WTC11 (cell line): ENCODE measurements at regions not wholly inside any gene's neighbourhood (a gene's known extent, or its start where the extent isn't known, plus 50 kb on each side); places are given as distances from the start of the nearest gene placed in this dataset.

Experiments
- ATAC-seq: fragments of 200-7000 bp; cut with Tn5 transposase; 2 replicates; pipeline ENCODE4 v1.10.0; 2021; ENCODE audit warnings: mild to moderate bottlenecking, moderate library complexity
- CTCF ChIA-PET: fragments of 300-600 bp; sonication (Branson Sonifier 250); formaldehyde crosslinking; loops from one replicate; lab custom pipeline; 2021; ENCODE audit warnings: antibody characterized with exemption; lab: Charles Lee
- POLR2A ChIA-PET: fragments of 350-600 bp; sonication (Branson Sonifier 250); formaldehyde crosslinking; loops from one replicate; lab custom pipeline; 2021; ENCODE audit warnings: antibody characterized with exemption; lab: Charles Lee
- DNase-seq: peaks from one replicate; pipeline ENCODE4 v3.0.0; 2021; ENCODE audit warnings: low spot score
- H3K27ac Mint-ChIP-seq: 2 replicates; pipeline ENCODE4 v1.8.0; 2021; ENCODE audit warnings: mixed read lengths
- H3K27me3 Mint-ChIP-seq: 2 replicates; pipeline ENCODE4 v1.8.0; 2021; ENCODE audit warnings: low read depth, mild to moderate bottlenecking, moderate library complexity, mixed read lengths
- H3K36me3 Mint-ChIP-seq: 2 replicates; pipeline ENCODE4 v1.8.0; 2021; ENCODE audit warnings: mixed read lengths
- H3K4me1 Mint-ChIP-seq: 2 replicates; pipeline ENCODE4 v1.8.0; 2022; ENCODE audit warnings: mixed read lengths
- H3K4me3 Mint-ChIP-seq: 2 replicates; pipeline ENCODE4 v1.8.0; 2021; ENCODE audit warnings: mild to moderate bottlenecking, moderate library complexity, mixed read lengths
- H3K9me3 Mint-ChIP-seq: 2 replicates; pipeline ENCODE4 v1.8.0; 2021; ENCODE audit warnings: mixed read lengths
- CBFB ChIP-seq: sonication (generic); formaldehyde crosslinking; IDR thresholded peaks from 2 replicates; pipeline ENCODE4 v1.8.1; 2022; ENCODE audit warnings: mild to moderate bottlenecking, low read depth, missing genetic modification reagents
- ETV6 ChIP-seq: sonication (generic); formaldehyde crosslinking; IDR thresholded peaks from 2 replicates; pipeline ENCODE4 v1.8.1; 2022; ENCODE audit warnings: mild to moderate bottlenecking, missing genetic modification reagents
- FOXJ3 ChIP-seq: sonication (generic); formaldehyde crosslinking; IDR thresholded peaks from 2 replicates; pipeline ENCODE4 v1.9.0; 2021; ENCODE audit warnings: missing genetic modification reagents, mild to moderate bottlenecking, borderline replicate concordance
- HMGA2 ChIP-seq: fragments of 250-450 bp; sonication (Bioruptor Pico); IDR thresholded peaks from 2 replicates; pipeline ENCODE4 v1.4.0; 2021; ENCODE audit warnings: mild to moderate bottlenecking, moderate library complexity
- KAT7 ChIP-seq: sonication (generic); formaldehyde crosslinking; IDR thresholded peaks from 2 replicates; pipeline ENCODE4 v1.8.1; 2023; ENCODE audit warnings: missing genetic modification reagents, mild to moderate bottlenecking, borderline replicate concordance
- RORB ChIP-seq: fragments of 250-450 bp; sonication (Bioruptor Pico); IDR thresholded peaks from 2 replicates; pipeline ENCODE4 v1.9.0; 2021; ENCODE audit warnings: mild to moderate bottlenecking
- SOX15 ChIP-seq: fragments of 250-450 bp; sonication (Bioruptor Pico); IDR thresholded peaks from 2 replicates; pipeline ENCODE4 v1.9.0; 2021; ENCODE audit warnings: mild to moderate bottlenecking
- ZBTB21 ChIP-seq: sonication (generic); formaldehyde crosslinking; IDR thresholded peaks from 2 replicates; pipeline ENCODE4 v1.8.1; 2023; ENCODE audit warnings: mild to moderate bottlenecking, missing genetic modification reagents, borderline replicate concordance
- ZMAT4 ChIP-seq: fragments of 250-450 bp; sonication (Bioruptor Pico); IDR thresholded peaks from 2 replicates; pipeline ENCODE4 v1.9.0; 2021; ENCODE audit warnings: mild to moderate bottlenecking
- ZNF219 ChIP-seq: sonication (generic); formaldehyde crosslinking; IDR thresholded peaks from 2 replicates; pipeline ENCODE4 v1.8.0; 2023; ENCODE audit warnings: missing genetic modification reagents, mild to moderate bottlenecking, borderline replicate concordance
- ZNF232 ChIP-seq: sonication (generic); formaldehyde crosslinking; IDR thresholded peaks from 2 replicates; pipeline ENCODE4 v1.8.0; 2022; ENCODE audit warnings: mild to moderate bottlenecking, missing genetic modification reagents
- ZNF396 ChIP-seq: fragments of 250-450 bp; sonication (Bioruptor Pico); IDR thresholded peaks from 2 replicates; pipeline ENCODE4 v1.8.0; 2021; ENCODE audit warnings: mild to moderate bottlenecking, moderate library complexity, borderline replicate concordance
- ZNF512 ChIP-seq: sonication (generic); formaldehyde crosslinking; IDR thresholded peaks from 2 replicates; pipeline ENCODE4 v1.8.1; 2022; ENCODE audit warnings: missing genetic modification reagents, borderline replicate concordance
- TF ChIP-seq, protein P1 (sequence below): fragments of 200-600 bp; IDR thresholded peaks from 2 replicates; pipeline ENCODE4 v1.8.0; 2022; ENCODE audit warnings: antibody characterized with exemption
- TF ChIP-seq, protein P2 (sequence below): sonication (generic); formaldehyde crosslinking; IDR thresholded peaks from 2 replicates; pipeline ENCODE4 v1.8.1; 2022; ENCODE audit warnings: low read depth, mild to moderate bottlenecking, moderate library complexity, missing genetic modification reagents, borderline replicate concordance
- TF ChIP-seq, protein P3 (sequence below): sonication (generic); formaldehyde crosslinking; IDR thresholded peaks from 2 replicates; pipeline ENCODE4 v1.8.1; 2022; ENCODE audit warnings: mild to moderate bottlenecking, missing genetic modification reagents, moderate library complexity, borderline replicate concordance
- TF ChIP-seq, protein P4 (sequence below): sonication (generic); formaldehyde crosslinking; IDR thresholded peaks from 2 replicates; pipeline ENCODE4 v1.8.1; 2023; ENCODE audit warnings: mild to moderate bottlenecking, missing genetic modification reagents, borderline replicate concordance

GRCh38 chr13:70964124-70964523 is 855.9 kb upstream of the KLHL1 start:
- ChIA-PET POLR2A (no interaction called here), CTCF (interaction anchor here (1.0 kb wide), 1 partner anchor 10 kb away, joined by 3 read pairs; no protein-coding TSS in a partner anchor)
- TF ChIP-seq, protein P1, sequence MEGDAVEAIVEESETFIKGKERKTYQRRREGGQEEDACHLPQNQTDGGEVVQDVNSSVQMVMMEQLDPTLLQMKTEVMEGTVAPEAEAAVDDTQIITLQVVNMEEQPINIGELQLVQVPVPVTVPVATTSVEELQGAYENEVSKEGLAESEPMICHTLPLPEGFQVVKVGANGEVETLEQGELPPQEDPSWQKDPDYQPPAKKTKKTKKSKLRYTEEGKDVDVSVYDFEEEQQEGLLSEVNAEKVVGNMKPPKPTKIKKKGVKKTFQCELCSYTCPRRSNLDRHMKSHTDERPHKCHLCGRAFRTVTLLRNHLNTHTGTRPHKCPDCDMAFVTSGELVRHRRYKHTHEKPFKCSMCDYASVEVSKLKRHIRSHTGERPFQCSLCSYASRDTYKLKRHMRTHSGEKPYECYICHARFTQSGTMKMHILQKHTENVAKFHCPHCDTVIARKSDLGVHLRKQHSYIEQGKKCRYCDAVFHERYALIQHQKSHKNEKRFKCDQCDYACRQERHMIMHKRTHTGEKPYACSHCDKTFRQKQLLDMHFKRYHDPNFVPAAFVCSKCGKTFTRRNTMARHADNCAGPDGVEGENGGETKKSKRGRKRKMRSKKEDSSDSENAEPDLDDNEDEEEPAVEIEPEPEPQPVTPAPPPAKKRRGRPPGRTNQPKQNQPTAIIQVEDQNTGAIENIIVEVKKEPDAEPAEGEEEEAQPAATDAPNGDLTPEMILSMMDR = 0 out of 2 replicates have a peak, but pooled peaks have one; percentile 15
- no peak for TF ChIP-seq CBFB (CRISPR knock-in tag)

GRCh38 chr13:70960841-70961443 is 852.7 kb upstream of the KLHL1 start:
- Mint-ChIP-seq H3K9me3 (no peaks in the 10 kb centered on the region), H3K36me3 (no peaks in the 10 kb centered on the region), H3K27ac (no peak overlapping the region), H3K4me1 (no peaks in the 10 kb centered on the region), H3K4me3 (no peak overlapping the region), H3K27me3 (no peaks in the 10 kb centered on the region)
- TF ChIP-seq, protein P2, sequence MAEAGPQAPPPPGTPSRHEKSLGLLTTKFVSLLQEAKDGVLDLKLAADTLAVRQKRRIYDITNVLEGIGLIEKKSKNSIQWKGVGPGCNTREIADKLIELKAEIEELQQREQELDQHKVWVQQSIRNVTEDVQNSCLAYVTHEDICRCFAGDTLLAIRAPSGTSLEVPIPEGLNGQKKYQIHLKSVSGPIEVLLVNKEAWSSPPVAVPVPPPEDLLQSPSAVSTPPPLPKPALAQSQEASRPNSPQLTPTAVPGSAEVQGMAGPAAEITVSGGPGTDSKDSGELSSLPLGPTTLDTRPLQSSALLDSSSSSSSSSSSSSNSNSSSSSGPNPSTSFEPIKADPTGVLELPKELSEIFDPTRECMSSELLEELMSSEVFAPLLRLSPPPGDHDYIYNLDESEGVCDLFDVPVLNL (CRISPR knock-in tag) = no peak
- TF ChIP-seq, protein P3, sequence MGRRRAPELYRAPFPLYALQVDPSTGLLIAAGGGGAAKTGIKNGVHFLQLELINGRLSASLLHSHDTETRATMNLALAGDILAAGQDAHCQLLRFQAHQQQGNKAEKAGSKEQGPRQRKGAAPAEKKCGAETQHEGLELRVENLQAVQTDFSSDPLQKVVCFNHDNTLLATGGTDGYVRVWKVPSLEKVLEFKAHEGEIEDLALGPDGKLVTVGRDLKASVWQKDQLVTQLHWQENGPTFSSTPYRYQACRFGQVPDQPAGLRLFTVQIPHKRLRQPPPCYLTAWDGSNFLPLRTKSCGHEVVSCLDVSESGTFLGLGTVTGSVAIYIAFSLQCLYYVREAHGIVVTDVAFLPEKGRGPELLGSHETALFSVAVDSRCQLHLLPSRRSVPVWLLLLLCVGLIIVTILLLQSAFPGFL (CRISPR knock-in tag) = no peak
- CTCF ChIA-PET = interaction anchor here (0.6 to 1.0 kb wide), 10 partner anchors 12 to 1019 kb away, joined by 3 to 6 read pairs (median 3); no protein-coding TSS in a partner anchor
- ATAC-seq (no peak), DNase-seq (no peak)
- POLR2A ChIA-PET = no interaction called here

More at GRCh38 chr13:70964124-70964523, 855.9 kb upstream of the KLHL1 start:
- Mint-ChIP-seq H3K27ac (no peak overlapping the region), H3K9me3 (no peaks in the 10 kb centered on the region), H3K36me3 (no peaks in the 10 kb centered on the region), H3K4me1 (no peaks in the 10 kb centered on the region), H3K4me3 (no peak overlapping the region), H3K27me3 (no peaks in the 10 kb centered on the region)
- DNase-seq (no peak), ATAC-seq (peak; percentile 43; the same call in 1 of the 2 replicates)

GRCh38 chr13:70959035-70959775 is 851.0 kb upstream of the KLHL1 start:
- no peaks in the 10 kb centered on the region for H3K4me1 Mint-ChIP-seq
- ChIA-PET CTCF (no interaction called here), POLR2A (no interaction called here)
- no peak overlapping the region for H3K4me3 Mint-ChIP-seq
- no peaks in the 10 kb centered on the region for H3K27me3 Mint-ChIP-seq
- no peak overlapping the region for H3K27ac Mint-ChIP-seq
- DNase-seq = no peak
- ATAC-seq = no peak
- no peak for TF ChIP-seq ZNF512 (CRISPR knock-in tag)
- H3K36me3 Mint-ChIP-seq = no peaks in the 10 kb centered on the region
- no peaks in the 10 kb centered on the region for H3K9me3 Mint-ChIP-seq

DNA sequence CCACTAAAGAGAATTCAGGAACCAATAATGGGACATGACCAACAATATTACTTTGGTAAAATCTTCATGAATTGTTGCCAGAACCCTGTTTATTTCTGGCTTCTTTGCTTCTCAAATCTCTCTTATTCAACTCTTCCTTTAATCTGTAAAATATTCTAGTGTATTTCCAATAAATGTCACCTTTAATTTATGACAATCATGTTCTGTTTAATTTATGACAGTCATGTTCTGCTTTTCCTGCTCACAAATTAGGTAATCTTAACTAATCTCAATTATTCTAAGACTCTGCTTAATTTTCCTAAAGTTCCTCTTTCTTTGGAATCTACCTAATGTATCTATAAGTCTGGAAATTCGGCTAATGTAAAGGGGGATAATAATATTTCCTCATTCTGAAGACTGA is 847.6 kb upstream of the KLHL1 start:
- no peaks in the 10 kb centered on the region for H3K36me3 Mint-ChIP-seq
- TF ChIP-seq RORB (CRISPR knock-in tag) = no peak
- no peak for TF ChIP-seq SOX15 (CRISPR knock-in tag)
- TF ChIP-seq ETV6 (CRISPR knock-in tag) = no peak
- TF ChIP-seq ZNF219 (CRISPR knock-in tag) = no peak
- TF ChIP-seq ZNF396 (CRISPR knock-in tag) = no peak
- no peak for TF ChIP-seq FOXJ3 (CRISPR knock-in tag)
- TF ChIP-seq ZBTB21 (CRISPR knock-in tag) = no peak
- no peak for TF ChIP-seq KAT7 (CRISPR knock-in tag)
- no peak for TF ChIP-seq ZMAT4
- TF ChIP-seq HMGA2 (CRISPR knock-in tag) = no peak
- TF ChIP-seq ZNF232 (CRISPR knock-in tag) = no peak
- TF ChIP-seq, protein P4, sequence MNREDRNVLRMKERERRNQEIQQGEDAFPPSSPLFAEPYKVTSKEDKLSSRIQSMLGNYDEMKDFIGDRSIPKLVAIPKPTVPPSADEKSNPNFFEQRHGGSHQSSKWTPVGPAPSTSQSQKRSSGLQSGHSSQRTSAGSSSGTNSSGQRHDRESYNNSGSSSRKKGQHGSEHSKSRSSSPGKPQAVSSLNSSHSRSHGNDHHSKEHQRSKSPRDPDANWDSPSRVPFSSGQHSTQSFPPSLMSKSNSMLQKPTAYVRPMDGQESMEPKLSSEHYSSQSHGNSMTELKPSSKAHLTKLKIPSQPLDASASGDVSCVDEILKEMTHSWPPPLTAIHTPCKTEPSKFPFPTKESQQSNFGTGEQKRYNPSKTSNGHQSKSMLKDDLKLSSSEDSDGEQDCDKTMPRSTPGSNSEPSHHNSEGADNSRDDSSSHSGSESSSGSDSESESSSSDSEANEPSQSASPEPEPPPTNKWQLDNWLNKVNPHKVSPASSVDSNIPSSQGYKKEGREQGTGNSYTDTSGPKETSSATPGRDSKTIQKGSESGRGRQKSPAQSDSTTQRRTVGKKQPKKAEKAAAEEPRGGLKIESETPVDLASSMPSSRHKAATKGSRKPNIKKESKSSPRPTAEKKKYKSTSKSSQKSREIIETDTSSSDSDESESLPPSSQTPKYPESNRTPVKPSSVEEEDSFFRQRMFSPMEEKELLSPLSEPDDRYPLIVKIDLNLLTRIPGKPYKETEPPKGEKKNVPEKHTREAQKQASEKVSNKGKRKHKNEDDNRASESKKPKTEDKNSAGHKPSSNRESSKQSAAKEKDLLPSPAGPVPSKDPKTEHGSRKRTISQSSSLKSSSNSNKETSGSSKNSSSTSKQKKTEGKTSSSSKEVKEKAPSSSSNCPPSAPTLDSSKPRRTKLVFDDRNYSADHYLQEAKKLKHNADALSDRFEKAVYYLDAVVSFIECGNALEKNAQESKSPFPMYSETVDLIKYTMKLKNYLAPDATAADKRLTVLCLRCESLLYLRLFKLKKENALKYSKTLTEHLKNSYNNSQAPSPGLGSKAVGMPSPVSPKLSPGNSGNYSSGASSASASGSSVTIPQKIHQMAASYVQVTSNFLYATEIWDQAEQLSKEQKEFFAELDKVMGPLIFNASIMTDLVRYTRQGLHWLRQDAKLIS (CRISPR knock-in tag) = no peak

More for the DNA sequence above, 847.6 kb upstream of the KLHL1 start:
- POLR2A ChIA-PET = no interaction called here
- ATAC-seq = no peak
- Mint-ChIP-seq H3K4me3 (no peak overlapping the region), H3K9me3 (no peaks in the 10 kb centered on the region), H3K27ac (no peak overlapping the region), H3K4me1 (no peaks in the 10 kb centered on the region), H3K27me3 (no peaks in the 10 kb centered on the region)
- DNase-seq = no peak
- CTCF ChIA-PET = no interaction called here
